C4-2B (cell line): ENCODE measurements at regions not wholly inside any gene's neighbourhood (a gene's known extent, or its start where the extent isn't known, plus 50 kb on each side); places are given as distances from the start of the nearest gene placed in this dataset.

Source experiments
- CTCF ChIP-seq: fragments of 450-650 bp; conservative IDR thresholded peaks from 2 replicates; pipeline ENCODE4 v1.5.1; 2017; ENCODE audit warnings: mild to moderate bottlenecking
- ZFX ChIP-seq: fragments of 450-650 bp; IDR thresholded peaks from 2 replicates; pipeline ENCODE4 v1.6.1; 2017

- TF ChIP-seq CTCF: peak; percentile 67
- no peak for TF ChIP-seq ZFX
These were observed 165.6 kb downstream of the SHANK2 start for GRCh38 chr11:71086687-71087258.
